Sigmoid colon (tissue), 3 donors: ENCODE measurements at regions not wholly inside any gene's neighbourhood (a gene's known extent, or its start where the extent isn't known, plus 50 kb on each side); places are given as distances from the start of the nearest gene placed in this dataset.

ENCODE experiments used
- POLR2A ChIP-seq, 2 donors: fragments of 450-650 bp; IDR thresholded peaks; one replicate each; pipeline ENCODE4 v1.6.1; 2016; ENCODE audit warnings: antibody characterized with exemption in 2 of 2, mild to moderate bottlenecking in 2 of 2, moderate library complexity in 2 of 2
- TF ChIP-seq, protein P1 (sequence below), 4 experiments: fragments of 450-650 bp in 3 of 4; fragments of 200-600 bp in 1 of 4; IDR thresholded peaks; one replicate each; pipeline ENCODE4 v1.5.1; 2016 to 2019; ENCODE audit warnings: antibody characterized with exemption in 4 of 4, mild to moderate bottlenecking in 3 of 4, moderate library complexity in 2 of 4

DNA sequence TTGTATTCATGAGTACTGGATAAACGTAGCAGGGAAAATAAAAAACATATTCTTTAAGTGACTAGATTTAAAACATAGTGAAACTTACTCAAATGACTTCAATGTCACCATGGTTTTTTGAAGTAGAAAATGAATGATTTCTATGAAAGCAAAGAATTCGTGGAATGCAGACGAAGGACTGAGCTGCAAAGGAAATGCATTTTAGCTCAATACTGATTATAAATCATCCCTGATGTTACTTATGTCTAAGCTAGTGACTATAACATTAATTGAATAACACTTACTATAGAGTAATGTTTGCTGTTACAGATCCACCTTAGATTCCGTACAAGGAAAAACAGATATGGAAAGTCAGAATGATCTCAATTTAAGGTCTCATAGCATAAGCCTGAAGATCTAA is 1257.7 kb upstream of the CDH2 start:
- TF ChIP-seq, protein P1, sequence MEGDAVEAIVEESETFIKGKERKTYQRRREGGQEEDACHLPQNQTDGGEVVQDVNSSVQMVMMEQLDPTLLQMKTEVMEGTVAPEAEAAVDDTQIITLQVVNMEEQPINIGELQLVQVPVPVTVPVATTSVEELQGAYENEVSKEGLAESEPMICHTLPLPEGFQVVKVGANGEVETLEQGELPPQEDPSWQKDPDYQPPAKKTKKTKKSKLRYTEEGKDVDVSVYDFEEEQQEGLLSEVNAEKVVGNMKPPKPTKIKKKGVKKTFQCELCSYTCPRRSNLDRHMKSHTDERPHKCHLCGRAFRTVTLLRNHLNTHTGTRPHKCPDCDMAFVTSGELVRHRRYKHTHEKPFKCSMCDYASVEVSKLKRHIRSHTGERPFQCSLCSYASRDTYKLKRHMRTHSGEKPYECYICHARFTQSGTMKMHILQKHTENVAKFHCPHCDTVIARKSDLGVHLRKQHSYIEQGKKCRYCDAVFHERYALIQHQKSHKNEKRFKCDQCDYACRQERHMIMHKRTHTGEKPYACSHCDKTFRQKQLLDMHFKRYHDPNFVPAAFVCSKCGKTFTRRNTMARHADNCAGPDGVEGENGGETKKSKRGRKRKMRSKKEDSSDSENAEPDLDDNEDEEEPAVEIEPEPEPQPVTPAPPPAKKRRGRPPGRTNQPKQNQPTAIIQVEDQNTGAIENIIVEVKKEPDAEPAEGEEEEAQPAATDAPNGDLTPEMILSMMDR (IDR thresholded peaks at IDR 0.05), result no peak
- no peak for TF ChIP-seq POLR2A (IDR thresholded peaks at IDR 0.05)
